SK-N-SH (cell line): ENCODE measurements at regions not wholly inside any gene's neighbourhood (a gene's known extent, or its start where the extent isn't known, plus 50 kb on each side); places are given as distances from the start of the nearest gene placed in this dataset.

ENCODE experiments used
- CTCF ChIA-PET: fragments of 300-600, 350-600 bp; formaldehyde crosslinking; extraction: SDS; loops from one replicate; lab custom pipeline; 2021; lab: Yijun Ruan, JAX
- POLR2A ChIA-PET: fragments of 350-600 bp; sonication (Branson Sonifier 250); formaldehyde crosslinking; extraction: SDS; loops from one replicate; lab custom pipeline; 2020; ENCODE audit warnings: antibody characterized with exemption, inconsistent platforms; lab: Yijun Ruan, JAX
- DNase-seq: peaks from one replicate; pipeline ENCODE4 v3.0.0; 2012
- H2AFZ ChIP-seq: fragments of 200-600 bp; sonication (generic); 2 replicates; pipeline ENCODE4 v1.8.1; 2016; ENCODE audit warnings: antibody characterized with exemption, mild to moderate bottlenecking, low read depth
- H3F3A ChIP-seq: fragments of 200-600 bp; sonication (generic); replicated peaks from 2 replicates; pipeline ENCODE3; 2016; ENCODE audit warnings: antibody characterized with exemption, mild to moderate bottlenecking; ENCODE audit not compliant: insufficient read depth
- H3K27ac ChIP-seq, 2 experiments: fragments of 200-500 bp in 1 of 2; fragments of 200-600 bp in 1 of 2; sonication (Bioruptor generic) in 1 of 2; sonication (generic), shearing (Covaris generic) in 1 of 2; 2 replicates each; pipeline versions ENCODE4 v1.5.1 to v1.6.1; 2014 to 2016; ENCODE audit warnings: low read depth in 2 of 2, inconsistent platforms in 1 of 2, low read length in 1 of 2, mild to moderate bottlenecking in 1 of 2, mixed read lengths in 1 of 2
- H3K27me3 ChIP-seq: fragments of 200-600 bp; sonication (generic), shearing (Covaris generic); 2 replicates; pipeline ENCODE4 v1.6.1; 2016; ENCODE audit warnings: mixed run types; ENCODE audit not compliant: insufficient read depth
- H3K36me3 ChIP-seq, 2 experiments: fragments of 200-500 bp in 1 of 2; fragments of 200-600 bp in 1 of 2; sonication (Bioruptor generic) in 1 of 2; sonication (generic) in 1 of 2; replicated peaks in 1 of 2; 2 replicates each; pipeline versions ENCODE3 to v1.5.1; 2014 to 2016; ENCODE audit warnings: low read length in 1 of 2, mild to moderate bottlenecking in 1 of 2; ENCODE audit not compliant: insufficient read depth in 2 of 2, control insufficient read depth in 1 of 2
- H3K4me1 ChIP-seq, 2 experiments: fragments of 200-500 bp in 1 of 2; fragments of 200-600 bp in 1 of 2; sonication (Bioruptor generic) in 1 of 2; sonication (generic), shearing (Covaris generic) in 1 of 2; 2 replicates each; pipeline versions ENCODE4 v1.5.1 to v1.6.1; 2014 to 2016; ENCODE audit warnings: low read depth in 1 of 2, low read length in 1 of 2, mixed run types in 1 of 2; ENCODE audit not compliant: insufficient read depth in 2 of 2, control insufficient read depth in 1 of 2
- H3K4me2 ChIP-seq: fragments of 200-600 bp; sonication (generic), shearing (Covaris generic); 2 replicates; pipeline ENCODE4 v1.6.1; 2017; ENCODE audit warnings: mixed run types
- H3K4me3 ChIP-seq, 2 experiments: fragments of 200-500 bp in 1 of 2; fragments of 200-600 bp in 1 of 2; sonication (Bioruptor generic) in 1 of 2; sonication (generic), shearing (Covaris generic) in 1 of 2; 2 replicates each; pipeline versions ENCODE4 v1.5.1 to v1.8.1; 2014 to 2016; ENCODE audit warnings: low read depth in 2 of 2, inconsistent platforms in 1 of 2, low read length in 1 of 2, mild to moderate bottlenecking in 1 of 2, mixed read lengths in 1 of 2, moderate library complexity in 1 of 2
- H3K79me2 ChIP-seq: fragments of 200-600 bp; sonication (generic); 2 replicates; pipeline ENCODE4 v1.8.1; 2017; ENCODE audit warnings: mild to moderate bottlenecking; ENCODE audit not compliant: insufficient read depth
- H3K9ac ChIP-seq: fragments of 200-600 bp; sonication (generic); 2 replicates; pipeline ENCODE4 v1.6.1; 2017; ENCODE audit warnings: mixed run types
- H3K9me2 ChIP-seq: fragments of 200-600 bp; sonication (generic); 2 replicates; pipeline ENCODE4 v1.6.1; 2017; ENCODE audit warnings: mixed run types
- H3K9me3 ChIP-seq: fragments of 200-600 bp; sonication (generic); 2 replicates; pipeline ENCODE4 v1.6.1; 2017; ENCODE audit warnings: mixed run types, mild to moderate bottlenecking, moderate library complexity
- H4K20me1 ChIP-seq: fragments of 200-600 bp; sonication (generic); 2 replicates; pipeline ENCODE4 v1.6.1; 2017; ENCODE audit warnings: mild to moderate bottlenecking, mixed run types; ENCODE audit not compliant: insufficient read depth
- ELF1 ChIP-seq: IDR thresholded peaks from 2 replicates; pipeline ENCODE4 v1.4.0; 2012
- EP300 ChIP-seq, 2 experiments: IDR thresholded peaks; 2 replicates each; pipeline versions ENCODE4 v1.4.0 to v1.6.1; 2012; ENCODE audit warnings: borderline replicate concordance in 1 of 2, low read depth in 1 of 2, low read length in 1 of 2
- FOXJ3 ChIP-seq: sonication (generic); formaldehyde crosslinking; IDR thresholded peaks from 2 replicates; pipeline ENCODE4 v1.5.1; 2020; ENCODE audit warnings: mild to moderate bottlenecking, missing genetic modification reagents
- FOXM1 ChIP-seq: IDR thresholded peaks from 2 replicates; pipeline ENCODE4 v1.4.0; 2012; ENCODE audit warnings: low read depth, mild to moderate bottlenecking
- GABPA ChIP-seq: IDR thresholded peaks from 2 replicates; pipeline ENCODE4 v1.4.0; 2012; ENCODE audit warnings: low read depth, mild to moderate bottlenecking
- JUND ChIP-seq: IDR thresholded peaks from 2 replicates; pipeline ENCODE4 v1.4.0; 2012
- MAX ChIP-seq: IDR thresholded peaks from 2 replicates; pipeline ENCODE4 v1.4.0; 2012; ENCODE audit warnings: low read depth
- MEF2A ChIP-seq: IDR thresholded peaks from 2 replicates; pipeline ENCODE4 v1.4.0; 2012; ENCODE audit warnings: low read depth, borderline replicate concordance
- MXI1 ChIP-seq: IDR thresholded peaks from 2 replicates; pipeline ENCODE4 v1.6.1; 2012; ENCODE audit warnings: mild to moderate bottlenecking, low read depth, low read length, improper control_type of control experiment
- POLR2AphosphoS5 ChIP-seq: IDR thresholded peaks from 2 replicates; pipeline ENCODE4 v1.6.1; 2012; ENCODE audit warnings: low read depth, low read length
- RAD21 ChIP-seq: IDR thresholded peaks from 2 replicates; pipeline ENCODE4 v1.6.1; 2012; ENCODE audit warnings: mild to moderate bottlenecking, low read length
- SMC3 ChIP-seq: IDR thresholded peaks from 2 replicates; pipeline ENCODE4 v1.6.1; 2012; ENCODE audit warnings: low read depth, low read length, improper control_type of control experiment
- TAF1 ChIP-seq: IDR thresholded peaks from 2 replicates; pipeline ENCODE4 v1.6.1; 2012; ENCODE audit warnings: low read depth, mild to moderate bottlenecking, low read length, moderate library complexity, borderline replicate concordance
- TEAD4 ChIP-seq: IDR thresholded peaks from 2 replicates; pipeline ENCODE4 v1.4.0; 2012; ENCODE audit warnings: mild to moderate bottlenecking, borderline replicate concordance; ENCODE audit not compliant: insufficient read depth
- WGBS: methylation state at CpG from one replicate; pipeline ENCODE4 v1.1.6; 2017; ENCODE audit warnings: low lambda C conversion rate; 5-methylcytosine and 5-hydroxymethylcytosine counted together
- TF ChIP-seq, protein P1 (sequence below): IDR thresholded peaks from 2 replicates; pipeline ENCODE4; 2012
- TF ChIP-seq, protein P2 (sequence below): IDR thresholded peaks from 2 replicates; pipeline ENCODE4 v1.4.0; 2012; ENCODE audit warnings: low read depth, borderline replicate concordance

GRCh38 chr5:129382921-129383672 lies 77.0 kb upstream of the ADAMTS19 start:
- TF ChIP-seq ELF1 (no peak), MXI1 (no peak), TEAD4 (no peak), FOXM1 (no peak), EP300 (IDR thresholded peaks at IDR 0.05; ENCODE audit: borderline replicate concordance in 1 of 2, low read depth in 1 of 2, low read length in 1 of 2) (no peak), SMC3 (no peak), TAF1 (no peak), JUND (no peak)
- no peak overlapping the region for H3K9ac ChIP-seq
- no peaks in the 10 kb centered on the region for H3K79me2 ChIP-seq
- 7% methylated on average over 1 of the region's 1 CpG for whole genome bisulfite sequencing
- no peak for DNase-seq
- no peaks in the 10 kb centered on the region for H3K27me3 ChIP-seq
- H3K4me1 ChIP-seq, result no peaks in the 10 kb centered on the region
- no peaks in the 10 kb centered on the region for H3F3A ChIP-seq
- H3K4me2 ChIP-seq, result no peak overlapping the region
- ChIA-PET POLR2A (no interaction called here), CTCF (no interaction called here)
- no peaks in the 10 kb centered on the region for H3K36me3 ChIP-seq
- no peak overlapping the region for H3K4me3 ChIP-seq
- H3K9me3 ChIP-seq, result no peaks in the 10 kb centered on the region
- H3K9me2 ChIP-seq, result no peaks in the 10 kb centered on the region
- no peak overlapping the region for H3K27ac ChIP-seq
- H2AFZ ChIP-seq, result no peak overlapping the region
- no peaks in the 10 kb centered on the region for H4K20me1 ChIP-seq

GRCh38 chr5:129384193-129384592 lies 75.9 kb upstream of the ADAMTS19 start:
- H3K9ac ChIP-seq, result no peak overlapping the region
- H4K20me1 ChIP-seq, result no peaks in the 10 kb centered on the region
- no peak overlapping the region for H3K4me2 ChIP-seq
- no peaks in the 10 kb centered on the region for H3K9me2 ChIP-seq
- H3F3A ChIP-seq, result no peaks in the 10 kb centered on the region
- WGBS, result 21% methylated on average over 4 of the region's 4 CpGs
- no peak for TF ChIP-seq RAD21
- no peak for TF ChIP-seq GABPA
- TF ChIP-seq, protein P1, sequence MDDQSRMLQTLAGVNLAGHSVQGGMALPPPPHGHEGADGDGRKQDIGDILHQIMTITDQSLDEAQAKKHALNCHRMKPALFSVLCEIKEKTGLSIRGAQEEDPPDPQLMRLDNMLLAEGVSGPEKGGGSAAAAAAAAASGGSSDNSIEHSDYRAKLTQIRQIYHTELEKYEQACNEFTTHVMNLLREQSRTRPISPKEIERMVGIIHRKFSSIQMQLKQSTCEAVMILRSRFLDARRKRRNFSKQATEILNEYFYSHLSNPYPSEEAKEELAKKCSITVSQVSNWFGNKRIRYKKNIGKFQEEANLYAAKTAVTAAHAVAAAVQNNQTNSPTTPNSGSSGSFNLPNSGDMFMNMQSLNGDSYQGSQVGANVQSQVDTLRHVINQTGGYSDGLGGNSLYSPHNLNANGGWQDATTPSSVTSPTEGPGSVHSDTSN, result no peak
- no peak for TF ChIP-seq MXI1
- no peak for TF ChIP-seq MEF2A
- TF ChIP-seq POLR2AphosphoS5, result no peak
- TF ChIP-seq FOXM1, result no peak
- TF ChIP-seq, protein P2, sequence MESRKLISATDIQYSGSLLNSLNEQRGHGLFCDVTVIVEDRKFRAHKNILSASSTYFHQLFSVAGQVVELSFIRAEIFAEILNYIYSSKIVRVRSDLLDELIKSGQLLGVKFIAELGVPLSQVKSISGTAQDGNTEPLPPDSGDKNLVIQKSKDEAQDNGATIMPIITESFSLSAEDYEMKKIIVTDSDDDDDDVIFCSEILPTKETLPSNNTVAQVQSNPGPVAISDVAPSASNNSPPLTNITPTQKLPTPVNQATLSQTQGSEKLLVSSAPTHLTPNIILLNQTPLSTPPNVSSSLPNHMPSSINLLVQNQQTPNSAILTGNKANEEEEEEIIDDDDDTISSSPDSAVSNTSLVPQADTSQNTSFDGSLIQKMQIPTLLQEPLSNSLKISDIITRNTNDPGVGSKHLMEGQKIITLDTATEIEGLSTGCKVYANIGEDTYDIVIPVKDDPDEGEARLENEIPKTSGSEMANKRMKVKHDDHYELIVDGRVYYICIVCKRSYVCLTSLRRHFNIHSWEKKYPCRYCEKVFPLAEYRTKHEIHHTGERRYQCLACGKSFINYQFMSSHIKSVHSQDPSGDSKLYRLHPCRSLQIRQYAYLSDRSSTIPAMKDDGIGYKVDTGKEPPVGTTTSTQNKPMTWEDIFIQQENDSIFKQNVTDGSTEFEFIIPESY, result no peak
- TF ChIP-seq MAX, result no peak
- TF ChIP-seq FOXJ3 (CRISPR knock-in tag), result no peak
- no peak for TF ChIP-seq JUND
- TF ChIP-seq TAF1, result no peak
- ChIA-PET CTCF (no interaction called here), POLR2A (no interaction called here)
- no peaks in the 10 kb centered on the region for H3K27me3 ChIP-seq
- H3K79me2 ChIP-seq, result no peaks in the 10 kb centered on the region
- no peaks in the 10 kb centered on the region for H3K9me3 ChIP-seq
- H3K4me3 ChIP-seq, result no peak overlapping the region
- DNase-seq, result no peak
- H3K4me1 ChIP-seq, result no peaks in the 10 kb centered on the region
- no peak overlapping the region for H3K27ac ChIP-seq
- no peaks in the 10 kb centered on the region for H3K36me3 ChIP-seq
- H2AFZ ChIP-seq, result no peak overlapping the region
